ENCODE measurements at regions not wholly inside any gene's neighbourhood (a gene's known extent, or its start where the extent isn't known, plus 50 kb on each side); places are given as distances from the start of the nearest gene placed in this dataset.

DNA sequence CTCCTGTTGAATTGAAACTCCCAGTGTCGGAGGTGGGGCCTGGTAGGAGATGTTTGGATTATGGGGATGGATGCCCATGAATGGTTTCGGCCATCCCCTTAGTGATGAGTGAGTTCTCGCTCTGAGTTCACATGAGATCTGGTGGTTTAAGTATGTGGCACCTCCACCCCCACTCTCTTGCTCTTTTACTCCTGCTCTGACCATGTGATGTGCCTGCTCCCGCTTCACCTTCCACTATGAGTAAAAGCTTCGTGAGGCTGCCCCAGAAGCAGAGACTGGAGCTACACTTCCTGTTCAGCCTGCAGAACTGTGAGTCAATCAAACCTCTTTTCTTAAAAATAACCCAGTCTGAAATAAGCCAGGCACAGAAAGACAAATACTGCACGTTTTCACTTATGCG is 512.4 kb downstream of the HS3ST4 start:
- TF ChIP-seq, protein P1, sequence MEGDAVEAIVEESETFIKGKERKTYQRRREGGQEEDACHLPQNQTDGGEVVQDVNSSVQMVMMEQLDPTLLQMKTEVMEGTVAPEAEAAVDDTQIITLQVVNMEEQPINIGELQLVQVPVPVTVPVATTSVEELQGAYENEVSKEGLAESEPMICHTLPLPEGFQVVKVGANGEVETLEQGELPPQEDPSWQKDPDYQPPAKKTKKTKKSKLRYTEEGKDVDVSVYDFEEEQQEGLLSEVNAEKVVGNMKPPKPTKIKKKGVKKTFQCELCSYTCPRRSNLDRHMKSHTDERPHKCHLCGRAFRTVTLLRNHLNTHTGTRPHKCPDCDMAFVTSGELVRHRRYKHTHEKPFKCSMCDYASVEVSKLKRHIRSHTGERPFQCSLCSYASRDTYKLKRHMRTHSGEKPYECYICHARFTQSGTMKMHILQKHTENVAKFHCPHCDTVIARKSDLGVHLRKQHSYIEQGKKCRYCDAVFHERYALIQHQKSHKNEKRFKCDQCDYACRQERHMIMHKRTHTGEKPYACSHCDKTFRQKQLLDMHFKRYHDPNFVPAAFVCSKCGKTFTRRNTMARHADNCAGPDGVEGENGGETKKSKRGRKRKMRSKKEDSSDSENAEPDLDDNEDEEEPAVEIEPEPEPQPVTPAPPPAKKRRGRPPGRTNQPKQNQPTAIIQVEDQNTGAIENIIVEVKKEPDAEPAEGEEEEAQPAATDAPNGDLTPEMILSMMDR (IDR thresholded peaks at IDR 0.05; ENCODE audit: low read length): no peak
- no peak for TF ChIP-seq EZH2 (IDR thresholded peaks at IDR 0.05; ENCODE audit: borderline replicate concordance, low read length)
